ENCODE measurements at regions not wholly inside any gene's neighbourhood (a gene's known extent, or its start where the extent isn't known, plus 50 kb on each side); places are given as distances from the start of the nearest gene placed in this dataset.

- TF ChIP-seq CTCF (optimal IDR thresholded peaks at IDR 0.05 in 1 of 3, IDR thresholded peaks at IDR 0.05 in 1 of 3, conservative IDR thresholded peaks at IDR 0.05 in 1 of 3; ENCODE audit: extremely low read depth in 1 of 3, insufficient read depth in 2 of 3, low read length in 3 of 3) (no peak), EZH2 (IDR thresholded peaks at IDR 0.05; ENCODE audit: low read length) (no peak)
These were observed 112.1 kb upstream of the LDB2 start for GRCh38 chr4:17010426-17011087.

Data from keratinocyte (primary cell).